SIG-M5 treated with dmso at 0.1 percent for 504 hours (cell line): ENCODE measurements at regions not wholly inside any gene's neighbourhood (a gene's known extent, or its start where the extent isn't known, plus 50 kb on each side); places are given as distances from the start of the nearest gene placed in this dataset.

Experiments
- DNase-seq: peaks from one replicate; lab custom pipeline; 2025; ENCODE audit not compliant: unreplicated experiment; lab: John Stamatoyannopoulos, UW

GRCh38 chr3:65233561-65233960 lies 545.8 kb upstream of the ADAMTS9 start:
- DNase-seq: no peak

GRCh38 chr3:65231544-65231943 lies 543.7 kb upstream of the ADAMTS9 start:
- DNase-seq: no peak

GRCh38 chr3:65230261-65231139 lies 542.7 kb upstream of the ADAMTS9 start:
- no peak for DNase-seq

- no peak for DNase-seq
These were observed 538.5 kb upstream of the ADAMTS9 start for GRCh38 chr3:65226287-65226686.

GRCh38 chr3:65210026-65210814 lies 522.4 kb upstream of the ADAMTS9 start:
- DNase-seq: no peak

GRCh38 chr3:65202395-65202794 lies 514.6 kb upstream of the ADAMTS9 start:
- no peak for DNase-seq

GRCh38 chr3:65201926-65202325 lies 514.1 kb upstream of the ADAMTS9 start:
- no peak for DNase-seq

- DNase-seq: no peak
These were observed 512.6 kb upstream of the ADAMTS9 start for GRCh38 chr3:65200310-65200970.

GRCh38 chr3:65196663-65197062 lies 508.9 kb upstream of the ADAMTS9 start:
- no peak for DNase-seq

- DNase-seq: no peak
These were observed 507.6 kb upstream of the ADAMTS9 start for GRCh38 chr3:65195211-65196006.

- no peak for DNase-seq
These were observed 506.9 kb upstream of the ADAMTS9 start for GRCh38 chr3:65194744-65195143.

- no peak for DNase-seq
These were observed 506.4 kb upstream of the ADAMTS9 start for GRCh38 chr3:65194047-65194714.

- no peak for DNase-seq
These were observed 505.7 kb upstream of the ADAMTS9 start for GRCh38 chr3:65193531-65193930.

- DNase-seq: no peak
These were observed 502.3 kb upstream of the ADAMTS9 start for GRCh38 chr3:65190111-65190510.

- DNase-seq: no peak
These were observed 498.5 kb upstream of the ADAMTS9 start for GRCh38 chr3:65186268-65186667.

GRCh38 chr3:65182682-65183081 lies 494.9 kb upstream of the ADAMTS9 start:
- DNase-seq: no peak

- DNase-seq: no peak
These were observed 494.3 kb upstream of the ADAMTS9 start for GRCh38 chr3:65182085-65182484.

GRCh38 chr3:65181391-65181871 lies 493.6 kb upstream of the ADAMTS9 start:
- no peak for DNase-seq

- DNase-seq: no peak
These were observed 490.9 kb upstream of the ADAMTS9 start for GRCh38 chr3:65178703-65179102.

GRCh38 chr3:65177960-65178376 lies 490.2 kb upstream of the ADAMTS9 start:
- DNase-seq: no peak
